Sigmoid colon (tissue), 6 donors: ENCODE measurements at regions not wholly inside any gene's neighbourhood (a gene's known extent, or its start where the extent isn't known, plus 50 kb on each side); places are given as distances from the start of the nearest gene placed in this dataset.

Experiments
- DNase-seq: peaks from one replicate; pipeline ENCODE4 v3.0.0-alpha.2; 2019
- H3K27ac ChIP-seq, 4 donors: fragments of 200-600 bp; sonication (generic); one replicate each; pipeline ENCODE4 v1.5.1; 2016 to 2019; ENCODE audit warnings: mild to moderate bottlenecking in 1 of 4
- H3K27me3 ChIP-seq, 3 donors: fragments of 200-600 bp; sonication (generic); one replicate each; pipeline ENCODE4 v1.5.1; 2019; ENCODE audit warnings: mild to moderate bottlenecking in 1 of 3
- H3K36me3 ChIP-seq, 4 donors: fragments of 200-600 bp; sonication (generic); one replicate each; pipeline ENCODE4 v1.5.1; 2016 to 2019
- H3K4me1 ChIP-seq, 4 donors: fragments of 200-600 bp; sonication (generic); one replicate each; pipeline ENCODE4 v1.5.1; 2017 to 2019
- H3K4me3 ChIP-seq, 4 donors: fragments of 200-600 bp; sonication (generic); one replicate each; pipeline ENCODE4 v1.5.1; 2017 to 2019; ENCODE audit warnings: mild to moderate bottlenecking in 2 of 4, moderate library complexity in 1 of 4
- H3K9me3 ChIP-seq, 4 donors: fragments of 200-600 bp in 3 of 4; sonication (generic) in 3 of 4; one replicate each; pipeline versions ENCODE4 v1.5.1 to v1.6.1; 2013 to 2019
- CTCF ChIP-seq, 4 experiments: fragments of 450-650 bp in 3 of 4; fragments of 200-600 bp in 1 of 4; IDR thresholded peaks; one replicate each; pipeline ENCODE4 v1.5.1; 2016 to 2019; ENCODE audit warnings: antibody characterized with exemption in 4 of 4, mild to moderate bottlenecking in 3 of 4, moderate library complexity in 2 of 4
- EP300 ChIP-seq, 4 donors: sonication (generic); formaldehyde crosslinking; IDR thresholded peaks; one replicate each; pipeline ENCODE4 v1.6.1; 2017; ENCODE audit warnings: antibody characterized with exemption in 4 of 4
- POLR2A ChIP-seq, 2 donors: fragments of 450-650 bp; IDR thresholded peaks; one replicate each; pipeline ENCODE4 v1.6.1; 2016; ENCODE audit warnings: antibody characterized with exemption in 2 of 2, mild to moderate bottlenecking in 2 of 2, moderate library complexity in 2 of 2
- POLR2AphosphoS5 ChIP-seq, 4 donors: sonication (generic); formaldehyde crosslinking; IDR thresholded peaks; one replicate each; pipeline ENCODE4 v1.6.1; 2017; ENCODE audit warnings: antibody characterized with exemption in 4 of 4
- WGBS, 2 donors: extraction: QIAGEN DNeasy Blood & Tissue Kit; methylation state at CpG; one replicate each; pipeline ENCODE4 v1.1.7; 2013; 5-methylcytosine and 5-hydroxymethylcytosine counted together
- intact Hi-C: fragments of 100-400 bp; cut with DNase I; formaldehyde crosslinking; loops from one replicate; pipeline ENCODE4 v1.15.1; 2023
- donor health status: healthy with polysubstance abuse.
- donor health status: healthy.

GRCh38 chr4:14693728-14694127 lies 308.6 kb upstream of the CPEB2 start:
- TF ChIP-seq POLR2A (IDR thresholded peaks at IDR 0.05), result no peak
- TF ChIP-seq CTCF (IDR thresholded peaks at IDR 0.05), result no peak
- TF ChIP-seq EP300 (IDR thresholded peaks at IDR 0.05), result no peak
- no peak for TF ChIP-seq POLR2AphosphoS5 (IDR thresholded peaks at IDR 0.05)
- no peak for DNase-seq
- Histone ChIP-seq H3K27ac (no peak overlapping the region), H3K9me3 (no peaks in the 10 kb centered on the region), H3K27me3 (no peaks in the 10 kb centered on the region), H3K4me1 (no peaks in the 10 kb centered on the region), H3K4me3 (no peak overlapping the region), H3K36me3 (no peaks in the 10 kb centered on the region)
- intact Hi-C loops, result no loop called here

GRCh38 chr4:14695095-14695845 lies 307.0 kb upstream of the CPEB2 start:
- no peaks in the 10 kb centered on the region for H3K27me3 ChIP-seq
- intact Hi-C loops, result no loop called here
- no peaks in the 10 kb centered on the region for H3K36me3 ChIP-seq
- DNase-seq, result no peak
- TF ChIP-seq EP300 (IDR thresholded peaks at IDR 0.05) (no peak), POLR2AphosphoS5 (IDR thresholded peaks at IDR 0.05) (no peak), CTCF (IDR thresholded peaks at IDR 0.05) (no peak), POLR2A (IDR thresholded peaks at IDR 0.05) (no peak)
- H3K4me3 ChIP-seq, result no peak overlapping the region
- no peaks in the 10 kb centered on the region for H3K9me3 ChIP-seq
- H3K27ac ChIP-seq, result no peak overlapping the region
- 52 to 76% methylated on average over 6 of the region's 6 CpGs for WGBS, 2 donors
- H3K4me1 ChIP-seq, result no peaks in the 10 kb centered on the region

GRCh38 chr4:14700083-14700482 lies 302.2 kb upstream of the CPEB2 start:
- Histone ChIP-seq H3K4me3 (no peak overlapping the region), H3K4me1 (peaks cover 0 to 12% (median 10%) of the 10 kb centered on the region in 4 donors), H3K27ac (no peak overlapping the region), H3K9me3 (no peaks in the 10 kb centered on the region), H3K27me3 (no peaks in the 10 kb centered on the region), H3K36me3 (no peaks in the 10 kb centered on the region)
- TF ChIP-seq POLR2A (IDR thresholded peaks at IDR 0.05) (no peak), POLR2AphosphoS5 (IDR thresholded peaks at IDR 0.05) (no peak), CTCF (IDR thresholded peaks at IDR 0.05) (no peak), EP300 (IDR thresholded peaks at IDR 0.05) (no peak)
- no peak for DNase-seq
- intact Hi-C loops, result no loop called here

- H3K4me1 ChIP-seq, result peaks cover 0 to 12% (median 10%) of the 10 kb centered on the region in 4 donors
- DNase-seq, result no peak
- intact Hi-C loops, result no loop called here
- no peak overlapping the region for H3K27ac ChIP-seq
- no peak for TF ChIP-seq EP300 (IDR thresholded peaks at IDR 0.05)
- no peak for TF ChIP-seq POLR2A (IDR thresholded peaks at IDR 0.05)
- no peak for TF ChIP-seq CTCF (IDR thresholded peaks at IDR 0.05)
- no peak for TF ChIP-seq POLR2AphosphoS5 (IDR thresholded peaks at IDR 0.05)
- no peaks in the 10 kb centered on the region for H3K9me3 ChIP-seq
- H3K36me3 ChIP-seq, result no peaks in the 10 kb centered on the region
- H3K27me3 ChIP-seq, result no peaks in the 10 kb centered on the region
- no peak overlapping the region for H3K4me3 ChIP-seq
- WGBS, 2 donors, result 60 to 85% methylated on average over 3 of the region's 3 CpGs
Measured at GRCh38 chr4:14700544-14700943, 301.7 kb upstream of the CPEB2 start.

GRCh38 chr4:14701389-14701788 lies 300.9 kb upstream of the CPEB2 start:
- H3K9me3 ChIP-seq, result no peaks in the 10 kb centered on the region
- no peak overlapping the region for H3K4me3 ChIP-seq
- intact Hi-C loops, result no loop called here
- H3K27me3 ChIP-seq, result no peaks in the 10 kb centered on the region
- DNase-seq, result no peak
- H3K4me1 ChIP-seq, result peaks cover 0 to 12% (median 10%) of the 10 kb centered on the region in 4 donors
- no peaks in the 10 kb centered on the region for H3K36me3 ChIP-seq
- no peak for TF ChIP-seq EP300 (IDR thresholded peaks at IDR 0.05)
- TF ChIP-seq POLR2AphosphoS5 (IDR thresholded peaks at IDR 0.05), result no peak
- no peak for TF ChIP-seq POLR2A (IDR thresholded peaks at IDR 0.05)
- TF ChIP-seq CTCF (IDR thresholded peaks at IDR 0.05), result no peak
- 62 to 72% methylated on average over 2 of the region's 2 CpGs for WGBS, 2 donors
- H3K27ac ChIP-seq, result no peak overlapping the region
